Right lobe of liver (tissue), 4 donors: ENCODE measurements at regions not wholly inside any gene's neighbourhood (a gene's known extent, or its start where the extent isn't known, plus 50 kb on each side); places are given as distances from the start of the nearest gene placed in this dataset.

Experiments used
- CTCF ChIP-seq, 4 donors: fragments of 200-600 bp in 3 of 4; fragments of 450-650 bp in 1 of 4; IDR thresholded peaks; one replicate each; pipeline versions ENCODE4 v1.5.1 to v1.8.0; 2016 to 2022; ENCODE audit warnings: antibody characterized with exemption in 4 of 4, mild to moderate bottlenecking in 2 of 4
- POLR2A ChIP-seq: fragments of 450-650 bp; IDR thresholded peaks from one replicate; pipeline ENCODE4 v1.6.1; 2017; ENCODE audit warnings: antibody characterized with exemption, mild to moderate bottlenecking
- donor health status: DM: no; HTN: no; CAD: no.
- donor health status: DM: no; HTN: no; CAD: no.
- donor health status: DM: no; HTN: yes; CAD: no.

DNA sequence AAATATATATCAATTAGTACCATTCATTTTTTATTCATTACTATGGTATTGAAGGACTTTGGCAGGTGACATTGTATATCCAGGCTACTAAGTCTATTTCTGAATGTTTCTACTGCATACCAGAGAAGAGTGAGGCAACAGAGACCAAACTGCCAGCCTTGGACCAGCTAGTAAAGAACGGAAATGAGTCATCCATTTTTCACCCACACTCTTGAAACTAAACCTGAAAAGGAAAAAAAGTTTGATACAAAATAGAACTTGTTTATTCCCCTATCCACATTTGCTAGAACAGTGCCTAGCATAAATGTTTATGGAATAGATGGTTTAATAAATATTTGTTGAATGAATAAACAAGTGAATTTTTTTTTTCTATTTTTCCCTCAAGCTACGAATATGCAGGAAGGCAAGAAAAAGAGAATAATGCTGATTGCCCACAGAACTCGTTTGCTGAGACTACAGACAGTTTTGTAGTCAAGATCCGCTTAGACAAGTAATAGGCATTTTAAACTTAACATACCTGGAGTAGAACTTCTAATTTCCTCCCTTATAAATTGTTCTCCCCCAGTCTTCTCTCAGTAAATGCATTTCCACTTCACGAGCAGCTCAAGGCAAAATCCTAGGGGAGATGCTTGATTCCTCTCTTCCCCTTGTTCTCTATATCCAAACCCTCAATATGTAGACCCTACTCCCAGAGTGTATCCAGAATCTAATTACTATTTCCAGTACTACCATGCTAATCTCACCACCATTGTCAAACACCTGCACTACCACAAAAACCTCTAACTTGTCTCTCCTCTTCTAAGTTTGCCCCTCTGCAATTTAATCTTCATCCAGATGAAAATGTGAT, 146.2 kb upstream of the RASA1 start:
- TF ChIP-seq CTCF (IDR thresholded peaks at IDR 0.05), result no peak
- TF ChIP-seq POLR2A, result no peak
